Liver (tissue), 8 donors: ENCODE measurements at regions not wholly inside any gene's neighbourhood (a gene's known extent, or its start where the extent isn't known, plus 50 kb on each side); places are given as distances from the start of the nearest gene placed in this dataset.

ENCODE experiments used
- DNase-seq: peaks from one replicate; pipeline ENCODE4 v3.0.0-alpha.2; 2017; ENCODE audit warnings: low spot score
- H3K27ac ChIP-seq, 2 donors: one replicate each; pipeline ENCODE4 v1.7.0; 2013; ENCODE audit warnings: inconsistent platforms in 2 of 2, low read length in 2 of 2, control low read depth in 1 of 2, low read depth in 1 of 2, mild to moderate bottlenecking in 1 of 2
- H3K27me3 ChIP-seq, 4 donors: one replicate each; pipeline versions ENCODE4 v1.6.1 to v1.7.0; 2013; ENCODE audit warnings: low read length in 3 of 4, inconsistent platforms in 1 of 4, mild to moderate bottlenecking in 1 of 4, moderate library complexity in 1 of 4; ENCODE audit not compliant: control insufficient read depth in 4 of 4, insufficient read depth in 4 of 4
- H3K36me3 ChIP-seq, 4 donors: one replicate each; pipeline versions ENCODE4 v1.6.1 to v1.7.0; 2013; ENCODE audit warnings: low read length in 3 of 4, mild to moderate bottlenecking in 3 of 4, low read depth in 1 of 4, moderate library complexity in 1 of 4; ENCODE audit not compliant: control insufficient read depth in 4 of 4, insufficient read depth in 3 of 4
- H3K4me1 ChIP-seq, 4 donors: one replicate each; pipeline versions ENCODE4 v1.6.1 to v1.7.0; 2013; ENCODE audit warnings: low read length in 3 of 4, mild to moderate bottlenecking in 3 of 4, moderate library complexity in 1 of 4; ENCODE audit not compliant: control insufficient read depth in 4 of 4, insufficient read depth in 4 of 4
- H3K4me3 ChIP-seq, 3 donors: one replicate each; pipeline versions ENCODE4 v1.6.1 to v1.7.0; 2013; ENCODE audit warnings: low read length in 3 of 3, control low read depth in 1 of 3, low read depth in 1 of 3, mild to moderate bottlenecking in 1 of 3
- H3K9ac ChIP-seq, 2 donors: one replicate each; pipeline ENCODE4 v1.7.0; 2013; ENCODE audit warnings: low read length in 2 of 2, mild to moderate bottlenecking in 2 of 2, moderate library complexity in 2 of 2, control low read depth in 1 of 2, low read depth in 1 of 2
- H3K9me3 ChIP-seq, 4 donors: one replicate each; pipeline versions ENCODE4 v1.6.1 to v1.7.0; 2013; ENCODE audit warnings: low read length in 3 of 4; ENCODE audit not compliant: control insufficient read depth in 4 of 4
- ATF3 ChIP-seq: IDR thresholded peaks from 2 replicates; pipeline ENCODE4 v1.6.1; 2016; ENCODE audit warnings: antibody characterized with exemption
- CTCF ChIP-seq: fragments of 150-350 bp; IDR thresholded peaks from 2 replicates; pipeline ENCODE4 v1.5.1; 2017; ENCODE audit warnings: improper control_type of control experiment, low read depth, low read length; ENCODE audit not compliant: missing input control
- EGR1 ChIP-seq, 2 donors: IDR thresholded peaks; 2 replicates each; pipeline ENCODE4 v1.6.1; 2016 to 2018; ENCODE audit warnings: antibody characterized with exemption in 2 of 2, low read depth in 2 of 2
- FOXA1 ChIP-seq: IDR thresholded peaks from 2 replicates; pipeline ENCODE4 v1.6.1; 2016; ENCODE audit warnings: antibody characterized with exemption
- FOXA2 ChIP-seq: IDR thresholded peaks from 2 replicates; pipeline ENCODE4 v1.6.1; 2016; ENCODE audit warnings: antibody characterized with exemption
- GABPA ChIP-seq, 2 donors: IDR thresholded peaks in 1 of 2; conservative IDR thresholded peaks in 1 of 2; 2 replicates each; pipeline ENCODE4 v1.6.1; 2016; ENCODE audit warnings: antibody characterized with exemption in 2 of 2, mild to moderate bottlenecking in 1 of 2, moderate library complexity in 1 of 2
- HNF4A ChIP-seq, 2 donors: conservative IDR thresholded peaks; 2 replicates each; pipeline ENCODE4 v1.6.1; 2016; ENCODE audit warnings: antibody characterized with exemption in 2 of 2, mild to moderate bottlenecking in 2 of 2
- HNF4G ChIP-seq: IDR thresholded peaks from 2 replicates; pipeline ENCODE4 v1.6.1; 2016; ENCODE audit warnings: antibody characterized with exemption
- JUND ChIP-seq, 2 donors: IDR thresholded peaks; 2 replicates each; pipeline ENCODE4 v1.6.1; 2016; ENCODE audit warnings: antibody characterized with exemption in 2 of 2
- MAX ChIP-seq: IDR thresholded peaks from 2 replicates; pipeline ENCODE4 v1.6.1; 2016; ENCODE audit warnings: antibody characterized with exemption
- NR2F2 ChIP-seq: IDR thresholded peaks from 2 replicates; pipeline ENCODE4 v1.6.1; 2016; ENCODE audit warnings: antibody characterized with exemption
- RAD21 ChIP-seq, 2 donors: IDR thresholded peaks; 2 replicates each; pipeline ENCODE4 v1.6.1; 2016; ENCODE audit warnings: antibody characterized with exemption in 2 of 2, mild to moderate bottlenecking in 2 of 2
- REST ChIP-seq: IDR thresholded peaks from 2 replicates; pipeline ENCODE4 v1.6.1; 2016; ENCODE audit warnings: antibody characterized with exemption, mild to moderate bottlenecking
- RXRA ChIP-seq, 2 donors: IDR thresholded peaks; 2 replicates each; pipeline ENCODE4 v1.6.1; 2017 to 2018; ENCODE audit warnings: antibody characterized with exemption in 2 of 2, mild to moderate bottlenecking in 1 of 2
- SP1 ChIP-seq: IDR thresholded peaks from 2 replicates; pipeline ENCODE4 v1.6.1; 2018; ENCODE audit warnings: antibody characterized with exemption, mild to moderate bottlenecking
- TAF1 ChIP-seq: conservative IDR thresholded peaks from 2 replicates; pipeline ENCODE4 v1.6.1; 2016; ENCODE audit warnings: antibody characterized with exemption, mild to moderate bottlenecking
- YY1 ChIP-seq: IDR thresholded peaks from 2 replicates; pipeline ENCODE4 v1.6.1; 2016; ENCODE audit warnings: antibody characterized with exemption, mild to moderate bottlenecking
- ZBTB33 ChIP-seq: IDR thresholded peaks from 2 replicates; pipeline ENCODE4 v1.6.1; 2016; ENCODE audit warnings: antibody characterized with exemption
- WGBS: extraction: QIAGEN DNeasy Blood & Tissue Kit; methylation state at CpG from one replicate; pipeline ENCODE4 v1.1.7; 2013; 5-methylcytosine and 5-hydroxymethylcytosine counted together
- donor health status: healthy.
- donor health status: healthy.
- donor health status: healthy.
- donor health status: healthy.
- donor health status: healthy.

- TF ChIP-seq REST (no peak), EGR1 (IDR thresholded peaks at IDR 0.05; ENCODE audit: low read depth in 2 of 2) (no peak), FOXA1 (no peak)
Observed at GRCh38 chr6:2598867-2599266, 151.9 kb downstream of the MYLK4 start (continued).

GRCh38 chr6:2597991-2598390, 152.7 kb downstream of the MYLK4 start:
- H3K4me3 ChIP-seq, result no peak overlapping the region

More at GRCh38 chr6:2597991-2598390, 152.7 kb downstream of the MYLK4 start:
- Histone ChIP-seq H3K27me3 (no peaks in the 10 kb centered on the region), H3K9me3 (peaks cover 0 to 2% (median 0%) of the 10 kb centered on the region in 4 donors), H3K27ac (no peak overlapping the region), H3K36me3 (no peaks in the 10 kb centered on the region), H3K9ac (no peak overlapping the region), H3K4me1 (no peaks in the 10 kb centered on the region)
- TF ChIP-seq HNF4A (conservative IDR thresholded peaks at IDR 0.05) (no peak), FOXA1 (no peak), SP1 (no peak), JUND (IDR thresholded peaks at IDR 0.05) (no peak), RXRA (IDR thresholded peaks at IDR 0.05) (no peak), FOXA2 (no peak), HNF4G (no peak), ZBTB33 (no peak), MAX (no peak), GABPA (IDR thresholded peaks at IDR 0.05 in 1 of 2, conservative IDR thresholded peaks at IDR 0.05 in 1 of 2) (no peak), YY1 (no peak), RAD21 (IDR thresholded peaks at IDR 0.05) (no peak), EGR1 (IDR thresholded peaks at IDR 0.05; ENCODE audit: low read depth in 2 of 2) (no peak), NR2F2 (no peak), TAF1 (no peak), ATF3 (no peak), CTCF (no peak), REST (no peak)
- 73% methylated on average over 4 of the region's 4 CpGs for WGBS
- no peak for DNase-seq
